Astrocyte (in vitro differentiated cells and primary cell): ENCODE measurements at regions not wholly inside any gene's neighbourhood (a gene's known extent, or its start where the extent isn't known, plus 50 kb on each side); places are given as distances from the start of the nearest gene placed in this dataset.
A peak's percentile ranks its signal among the peaks of the same experiment; 100 is the strongest.

ENCODE experiments used
- DNase-seq: peaks from one replicate; pipeline ENCODE4 v3.0.0-alpha.2; 2010; ENCODE audit warnings: low read depth
- FAIRE-seq: peaks from 2 replicates; lab custom pipeline; 2011; peaks lifted over from hg19 to GRCh38; lab: Jason Lieb, UNC
- H2AFZ ChIP-seq: 2 replicates; pipeline ENCODE4 v1.6.0; 2012; ENCODE audit warnings: low read depth, low read length, inconsistent platforms
- H3K27ac ChIP-seq: 2 replicates; pipeline ENCODE4 v1.5.1; 2011; ENCODE audit warnings: low read depth, low read length, inconsistent platforms
- H3K27me3 ChIP-seq: 2 replicates; pipeline ENCODE4 v1.6.0; 2011; ENCODE audit warnings: low read length, inconsistent platforms; ENCODE audit not compliant: insufficient read depth
- H3K36me3 ChIP-seq: 2 replicates; pipeline ENCODE4 v1.5.1; 2011; ENCODE audit warnings: low read length, inconsistent platforms; ENCODE audit not compliant: insufficient read depth
- H3K4me1 ChIP-seq: 2 replicates; pipeline ENCODE4 v1.5.1; 2011; ENCODE audit warnings: low read length, inconsistent platforms; ENCODE audit not compliant: insufficient read depth
- H3K4me2 ChIP-seq: 2 replicates; pipeline ENCODE4 v1.6.0; 2012; ENCODE audit warnings: low read length, inconsistent platforms
- H3K4me3 ChIP-seq: 2 replicates; pipeline ENCODE4 v1.5.1; 2011; ENCODE audit warnings: low read depth, mild to moderate bottlenecking, low read length, inconsistent platforms; ENCODE audit not compliant: insufficient read depth
- H3K79me2 ChIP-seq: 2 replicates; pipeline ENCODE4 v1.6.0; 2012; ENCODE audit warnings: mild to moderate bottlenecking, low read length, inconsistent platforms; ENCODE audit not compliant: insufficient read depth
- H3K9ac ChIP-seq: 2 replicates; pipeline ENCODE4 v1.6.0; 2012; ENCODE audit warnings: mild to moderate bottlenecking, low read length, inconsistent platforms
- H3K9me3 ChIP-seq: 2 replicates; pipeline ENCODE4 v1.5.1; 2012; ENCODE audit warnings: low read depth, mild to moderate bottlenecking, low read length, inconsistent platforms; ENCODE audit not compliant: insufficient read depth
- H4K20me1 ChIP-seq: 2 replicates; pipeline ENCODE4 v1.6.0; 2012; ENCODE audit warnings: low read length, inconsistent platforms; ENCODE audit not compliant: insufficient read depth
- H3K27ac Mint-ChIP-seq: one replicate; pipeline ENCODE4 v1.8.0; 2021; ENCODE audit warnings: mild to moderate bottlenecking, mixed read lengths; ENCODE audit not compliant: unreplicated experiment
- H3K27me3 Mint-ChIP-seq: one replicate; pipeline ENCODE4 v1.8.0; 2021; ENCODE audit warnings: low read depth, mixed read lengths; ENCODE audit not compliant: unreplicated experiment
- H3K36me3 Mint-ChIP-seq: one replicate; pipeline ENCODE4 v1.8.0; 2021; ENCODE audit warnings: low read depth, mixed read lengths; ENCODE audit not compliant: unreplicated experiment
- H3K4me1 Mint-ChIP-seq: one replicate; pipeline ENCODE4 v1.8.0; 2021; ENCODE audit warnings: low read depth, mixed read lengths; ENCODE audit not compliant: unreplicated experiment
- H3K4me3 Mint-ChIP-seq: one replicate; pipeline ENCODE4 v1.8.0; 2021; ENCODE audit warnings: mild to moderate bottlenecking, moderate library complexity, mixed read lengths; ENCODE audit not compliant: unreplicated experiment
- H3K9me3 Mint-ChIP-seq: one replicate; pipeline ENCODE4 v1.8.0; 2021; ENCODE audit warnings: mild to moderate bottlenecking, mixed read lengths; ENCODE audit not compliant: unreplicated experiment
- EZH2 ChIP-seq: IDR thresholded peaks from 2 replicates; pipeline ENCODE4 v1.6.1; 2012; ENCODE audit warnings: mild to moderate bottlenecking, low read length, inconsistent platforms; ENCODE audit not compliant: insufficient read depth
- TF ChIP-seq, protein P1 (sequence below): IDR thresholded peaks from 2 replicates; pipeline ENCODE4 v1.5.1; 2011; ENCODE audit warnings: low read depth, mild to moderate bottlenecking, inconsistent platforms, low read length, moderate library complexity; ENCODE audit not compliant: insufficient read depth

DNA sequence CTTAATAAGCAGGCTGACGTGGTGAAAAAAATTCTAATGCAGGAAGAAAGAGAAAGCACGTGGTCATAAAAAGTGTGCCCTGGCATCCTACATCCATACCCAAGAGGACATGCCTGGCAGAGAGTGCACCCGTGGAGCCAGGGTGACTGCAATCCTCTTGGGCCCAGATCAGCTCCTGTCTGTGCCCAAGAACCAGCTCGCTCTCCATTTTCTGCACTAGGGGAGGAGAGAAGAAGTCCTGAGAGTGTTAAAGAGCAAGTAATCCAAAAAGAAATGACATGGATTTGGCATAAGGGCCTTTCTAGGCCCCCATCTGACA lies 483.1 kb downstream of the BCOR start:
- Histone ChIP-seq H3K4me1 (peaks cover 4% of the 10 kb centered on the region), H3K79me2 (no peaks in the 10 kb centered on the region), H3K9ac (no peak overlapping the region), H2AFZ (no peak overlapping the region), H3K9me3 (no peaks in the 10 kb centered on the region), H3K27me3 (peaks cover 5% of the 10 kb centered on the region), H3K27ac (no peak overlapping the region), H3K4me3 (no peak overlapping the region), H3K4me2 (peak overlapping the region; percentile 65), H4K20me1 (no peaks in the 10 kb centered on the region), H3K36me3 (no peaks in the 10 kb centered on the region)
- no peaks in the 10 kb centered on the region for H3K36me3 Mint-ChIP-seq
- no peak overlapping the region for H3K27ac Mint-ChIP-seq
- peaks cover 5% of the 10 kb centered on the region for H3K4me1 Mint-ChIP-seq
- no peak overlapping the region for H3K4me3 Mint-ChIP-seq
- DNase-seq = no peak
- no peak for TF ChIP-seq EZH2
- TF ChIP-seq, protein P1, sequence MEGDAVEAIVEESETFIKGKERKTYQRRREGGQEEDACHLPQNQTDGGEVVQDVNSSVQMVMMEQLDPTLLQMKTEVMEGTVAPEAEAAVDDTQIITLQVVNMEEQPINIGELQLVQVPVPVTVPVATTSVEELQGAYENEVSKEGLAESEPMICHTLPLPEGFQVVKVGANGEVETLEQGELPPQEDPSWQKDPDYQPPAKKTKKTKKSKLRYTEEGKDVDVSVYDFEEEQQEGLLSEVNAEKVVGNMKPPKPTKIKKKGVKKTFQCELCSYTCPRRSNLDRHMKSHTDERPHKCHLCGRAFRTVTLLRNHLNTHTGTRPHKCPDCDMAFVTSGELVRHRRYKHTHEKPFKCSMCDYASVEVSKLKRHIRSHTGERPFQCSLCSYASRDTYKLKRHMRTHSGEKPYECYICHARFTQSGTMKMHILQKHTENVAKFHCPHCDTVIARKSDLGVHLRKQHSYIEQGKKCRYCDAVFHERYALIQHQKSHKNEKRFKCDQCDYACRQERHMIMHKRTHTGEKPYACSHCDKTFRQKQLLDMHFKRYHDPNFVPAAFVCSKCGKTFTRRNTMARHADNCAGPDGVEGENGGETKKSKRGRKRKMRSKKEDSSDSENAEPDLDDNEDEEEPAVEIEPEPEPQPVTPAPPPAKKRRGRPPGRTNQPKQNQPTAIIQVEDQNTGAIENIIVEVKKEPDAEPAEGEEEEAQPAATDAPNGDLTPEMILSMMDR = no peak
- no peak for FAIRE-seq
- H3K9me3 Mint-ChIP-seq = no peaks in the 10 kb centered on the region
- H3K27me3 Mint-ChIP-seq = peaks cover 46% of the 10 kb centered on the region

DNA sequence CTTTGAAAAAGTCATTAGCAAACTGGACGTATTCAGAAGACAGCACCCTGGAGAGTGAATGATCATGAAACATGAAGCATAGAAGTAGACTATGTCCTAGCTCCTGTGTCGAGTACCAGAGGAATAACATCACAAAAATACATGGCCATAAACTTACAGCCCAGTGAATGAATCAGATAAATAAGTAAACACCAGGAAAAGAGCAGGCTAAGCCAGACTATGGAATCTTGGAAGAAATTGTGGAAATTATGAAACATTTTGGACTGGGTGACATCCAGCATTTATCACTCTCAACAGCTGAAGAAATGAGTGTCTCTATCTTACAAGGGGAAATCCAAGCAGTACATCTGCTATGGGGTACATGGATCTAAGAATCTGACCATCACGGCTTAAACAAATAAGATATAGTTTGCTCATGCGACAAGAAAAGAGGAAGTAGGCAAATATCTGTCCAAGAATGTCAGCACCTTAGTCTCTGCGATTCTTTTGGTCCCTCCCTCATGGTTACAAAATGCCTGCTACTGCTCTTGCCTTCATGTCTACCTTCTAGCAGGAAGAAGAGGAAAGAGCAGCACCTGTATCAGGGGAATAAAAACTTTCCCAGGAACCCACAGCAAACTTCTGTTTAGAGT lies 481.5 kb downstream of the BCOR start:
- no peaks in the 10 kb centered on the region for H3K9me3 ChIP-seq
- no peak overlapping the region for H3K27ac ChIP-seq
- Mint-ChIP-seq H3K27me3 (peaks cover 39% of the 10 kb centered on the region), H3K9me3 (no peaks in the 10 kb centered on the region), H3K4me3 (no peak overlapping the region), H3K4me1 (peaks cover 5% of the 10 kb centered on the region), H3K36me3 (no peaks in the 10 kb centered on the region), H3K27ac (no peak overlapping the region)
- H3K4me1 ChIP-seq = peaks cover 4% of the 10 kb centered on the region
- FAIRE-seq (peak; percentile 66), DNase-seq (no peak)
- TF ChIP-seq, protein P1 = no peak
- no peak for TF ChIP-seq EZH2
- peaks cover 5% of the 10 kb centered on the region for H3K27me3 ChIP-seq
- no peak overlapping the region for H3K4me2 ChIP-seq
- no peaks in the 10 kb centered on the region for H4K20me1 ChIP-seq
- H3K9ac ChIP-seq = no peak overlapping the region
- H3K79me2 ChIP-seq = no peaks in the 10 kb centered on the region
- no peak overlapping the region for H3K4me3 ChIP-seq
- no peaks in the 10 kb centered on the region for H3K36me3 ChIP-seq
- no peak overlapping the region for H2AFZ ChIP-seq

DNA sequence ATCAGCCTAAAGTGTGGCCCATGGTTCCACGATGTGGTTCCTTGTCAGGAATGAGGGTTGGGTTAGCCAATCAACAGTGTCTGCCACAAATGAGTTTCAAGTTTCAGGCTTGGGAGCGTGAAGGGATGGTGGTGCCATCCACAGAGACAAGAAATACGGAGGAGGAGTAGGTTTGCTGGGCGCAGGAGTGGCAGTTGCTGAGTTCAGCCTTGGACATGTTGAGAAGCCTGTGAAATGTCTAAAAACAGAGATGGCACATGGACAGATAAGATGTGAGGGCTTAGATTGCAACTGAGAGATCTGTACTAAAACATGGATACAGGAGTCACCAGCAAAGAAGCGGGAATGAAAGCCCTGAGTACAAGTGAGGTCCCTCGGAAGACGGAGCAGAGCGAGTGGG lies 481.0 kb downstream of the BCOR start:
- H3K27me3 Mint-ChIP-seq = peaks cover 39% of the 10 kb centered on the region
- Histone ChIP-seq H3K4me2 (no peak overlapping the region), H3K9ac (no peak overlapping the region), H3K4me1 (peaks cover 4% of the 10 kb centered on the region), H3K36me3 (no peaks in the 10 kb centered on the region), H3K79me2 (no peaks in the 10 kb centered on the region), H4K20me1 (no peaks in the 10 kb centered on the region), H3K27me3 (peaks cover 5% of the 10 kb centered on the region), H3K4me3 (no peak overlapping the region), H3K9me3 (no peaks in the 10 kb centered on the region), H2AFZ (no peak overlapping the region), H3K27ac (no peak overlapping the region)
- no peak overlapping the region for H3K27ac Mint-ChIP-seq
- FAIRE-seq = no peak
- H3K36me3 Mint-ChIP-seq = no peaks in the 10 kb centered on the region
- no peak for DNase-seq
- TF ChIP-seq, protein P1 = no peak
- TF ChIP-seq EZH2 = no peak
- peaks cover 5% of the 10 kb centered on the region for H3K4me1 Mint-ChIP-seq
- peaks cover 3% of the 10 kb centered on the region for H3K9me3 Mint-ChIP-seq
- H3K4me3 Mint-ChIP-seq = no peak overlapping the region
